Mesenchymal stem cell (in vitro differentiated cells and primary cell): ENCODE measurements at regions not wholly inside any gene's neighbourhood (a gene's known extent, or its start where the extent isn't known, plus 50 kb on each side); places are given as distances from the start of the nearest gene placed in this dataset.

Experiments
- DNase-seq: peaks from one replicate; pipeline ENCODE4 v3.0.0-alpha.2; 2013
- H2AFZ ChIP-seq: one replicate; pipeline ENCODE4 v1.6.1; 2013; ENCODE audit warnings: low read depth, mild to moderate bottlenecking, control low read depth, inconsistent platforms, low read length, moderate library complexity
- H2AK5ac ChIP-seq: 2 replicates; pipeline ENCODE4 v1.6.1; 2013; ENCODE audit warnings: low read length, moderate library complexity, mild to moderate bottlenecking, inconsistent platforms; ENCODE audit not compliant: severe bottlenecking
- H2BK120ac ChIP-seq: one replicate; pipeline ENCODE4 v1.6.1; 2013; ENCODE audit warnings: low read depth, mild to moderate bottlenecking, inconsistent platforms, low read length, moderate library complexity
- H2BK12ac ChIP-seq, 2 experiments: one replicate each; pipeline ENCODE4 v1.6.1; 2013; ENCODE audit warnings: inconsistent platforms in 2 of 2, low read length in 2 of 2, mild to moderate bottlenecking in 2 of 2, moderate library complexity in 2 of 2, control low read depth in 1 of 2
- H2BK15ac ChIP-seq: one replicate; pipeline ENCODE4 v1.6.1; 2013; ENCODE audit warnings: mild to moderate bottlenecking, low read depth, inconsistent platforms; ENCODE audit not compliant: poor library complexity, severe bottlenecking
- H2BK5ac ChIP-seq: 2 replicates; pipeline ENCODE4 v1.6.1; 2013; ENCODE audit warnings: low read depth, mild to moderate bottlenecking, low read length, control low read depth, inconsistent platforms; ENCODE audit not compliant: poor library complexity, severe bottlenecking
- H3K14ac ChIP-seq, 2 experiments: one replicate each; pipeline ENCODE4 v1.6.1; 2013; ENCODE audit warnings: inconsistent platforms in 2 of 2, low read length in 2 of 2, control low read depth in 1 of 2, mild to moderate bottlenecking in 1 of 2, moderate library complexity in 1 of 2
- H3K18ac ChIP-seq, 2 experiments: one replicate each; pipeline ENCODE4 v1.6.1; 2013; ENCODE audit warnings: inconsistent platforms in 2 of 2, low read length in 2 of 2, control low read depth in 1 of 2, low read depth in 1 of 2, mild to moderate bottlenecking in 1 of 2
- H3K23ac ChIP-seq, 2 experiments: one replicate each; pipeline ENCODE4 v1.6.1; 2013; ENCODE audit warnings: inconsistent platforms in 2 of 2, low read length in 2 of 2, mild to moderate bottlenecking in 2 of 2, moderate library complexity in 2 of 2, control low read depth in 1 of 2
- H3K27ac ChIP-seq: 2 replicates; pipeline ENCODE4 v1.5.1; 2013; ENCODE audit warnings: mild to moderate bottlenecking, moderate library complexity, low read length, control low read depth, inconsistent platforms; ENCODE audit not compliant: poor library complexity, severe bottlenecking
- H3K27me3 ChIP-seq, 2 experiments: 2 replicates each; pipeline versions ENCODE4 v1.6.1 to v1.7.0; 2013; ENCODE audit warnings: low read length in 2 of 2, mild to moderate bottlenecking in 2 of 2, moderate library complexity in 2 of 2, control low read depth in 1 of 2, inconsistent platforms in 1 of 2; ENCODE audit not compliant: control insufficient read depth in 1 of 2, insufficient read depth in 1 of 2
- H3K36me3 ChIP-seq, 2 experiments: 2 replicates each; pipeline versions ENCODE4 v1.6.1 to v1.7.0; 2013; ENCODE audit warnings: low read length in 2 of 2, control low read depth in 1 of 2, inconsistent platforms in 1 of 2, low read depth in 1 of 2, mild to moderate bottlenecking in 1 of 2; ENCODE audit not compliant: insufficient read depth in 2 of 2, control insufficient read depth in 1 of 2
- H3K4ac ChIP-seq, 2 experiments: one replicate each; pipeline ENCODE4 v1.6.1; 2013; ENCODE audit warnings: inconsistent platforms in 2 of 2, low read length in 2 of 2, mild to moderate bottlenecking in 2 of 2, moderate library complexity in 2 of 2, control low read depth in 1 of 2, low read depth in 1 of 2
- H3K4me1 ChIP-seq: 2 replicates; pipeline ENCODE4 v1.6.1; 2013; ENCODE audit warnings: low read depth, low read length, control low read depth; ENCODE audit not compliant: control insufficient read depth, insufficient read depth
- H3K4me2 ChIP-seq: 2 replicates; pipeline ENCODE4 v1.6.1; 2013; ENCODE audit warnings: low read length, mild to moderate bottlenecking, inconsistent platforms; ENCODE audit not compliant: poor library complexity, severe bottlenecking
- H3K4me3 ChIP-seq, 2 experiments: 2 replicates each; pipeline versions ENCODE4 v1.5.1 to v1.7.0; 2013; ENCODE audit warnings: low read length in 2 of 2, mild to moderate bottlenecking in 2 of 2, control low read depth in 1 of 2, low read depth in 1 of 2; ENCODE audit not compliant: insufficient read depth in 1 of 2
- H3K79me1 ChIP-seq: replicated peaks from 2 replicates; pipeline ENCODE4 v1.6.1; 2013; ENCODE audit warnings: mild to moderate bottlenecking, control low read depth, low read length, inconsistent platforms; ENCODE audit not compliant: poor library complexity, severe bottlenecking
- H3K9ac ChIP-seq: 2 replicates; pipeline ENCODE4 v1.7.0; 2013; ENCODE audit warnings: mild to moderate bottlenecking, low read length, moderate library complexity
- H3K9me3 ChIP-seq: 2 replicates; pipeline ENCODE4 v1.7.0; 2013; ENCODE audit warnings: mild to moderate bottlenecking, low read length; ENCODE audit not compliant: control insufficient read depth
- H4K8ac ChIP-seq: one replicate; pipeline ENCODE4 v1.6.1; 2013; ENCODE audit warnings: inconsistent platforms, mild to moderate bottlenecking, low read length, moderate library complexity
- H4K91ac ChIP-seq: one replicate; pipeline ENCODE4 v1.6.1; 2013; ENCODE audit warnings: mild to moderate bottlenecking, low read length, inconsistent platforms
- WGBS: methylation state at CpG from one replicate; pipeline ENCODE4 v1.1.7; 2013; ENCODE audit warnings: mixed read lengths; 5-methylcytosine and 5-hydroxymethylcytosine counted together

GRCh38 chr7:25711940-25712339, 440.1 kb upstream of the NFE2L3 start:
- no peak overlapping the region for H2BK5ac ChIP-seq
- no peak overlapping the region for H2BK15ac ChIP-seq
- H3K4me3 ChIP-seq = no peak overlapping the region
- H2AK5ac ChIP-seq = no peak overlapping the region
- WGBS = 100% methylated on average over 1 of the region's 1 CpG
- no peak overlapping the region for H4K91ac ChIP-seq
- H3K79me1 ChIP-seq = no peaks in the 10 kb centered on the region
- H2BK12ac ChIP-seq = no peak overlapping the region
- no peak overlapping the region for H3K23ac ChIP-seq
- no peak overlapping the region for H3K4ac ChIP-seq
- no peak overlapping the region for H4K8ac ChIP-seq
- H3K36me3 ChIP-seq = no peaks in the 10 kb centered on the region
- no peak overlapping the region for H2AFZ ChIP-seq
- no peak overlapping the region for H3K4me2 ChIP-seq
- H3K18ac ChIP-seq = no peak overlapping the region
- no peak overlapping the region for H3K14ac ChIP-seq
- H3K27ac ChIP-seq = no peak overlapping the region
- no peaks in the 10 kb centered on the region for H3K27me3 ChIP-seq
- H2BK120ac ChIP-seq = no peak overlapping the region
- peaks cover 8% of the 10 kb centered on the region for H3K4me1 ChIP-seq
- no peaks in the 10 kb centered on the region for H3K9me3 ChIP-seq
- no peak overlapping the region for H3K9ac ChIP-seq
- DNase-seq = no peak

- Histone ChIP-seq H2BK5ac (no peak overlapping the region), H3K9me3 (no peaks in the 10 kb centered on the region), H3K9ac (no peak overlapping the region), H3K4me3 (no peak overlapping the region), H3K18ac (no peak overlapping the region), H2AK5ac (no peak overlapping the region), H3K36me3 (no peaks in the 10 kb centered on the region), H3K4me2 (no peak overlapping the region), H3K79me1 (no peaks in the 10 kb centered on the region), H2BK12ac (no peak overlapping the region), H3K23ac (no peak overlapping the region), H2BK120ac (no peak overlapping the region), H2AFZ (no peak overlapping the region), H2BK15ac (no peak overlapping the region), H4K91ac (no peak overlapping the region), H3K27me3 (no peaks in the 10 kb centered on the region), H3K4ac (no peak overlapping the region), H4K8ac (no peak overlapping the region), H3K14ac (no peak overlapping the region), H3K27ac (no peak overlapping the region), H3K4me1 (peaks cover 8% of the 10 kb centered on the region)
- DNase-seq = no peak
- 91% methylated on average over 1 of the region's 1 CpG for WGBS
Observed at GRCh38 chr7:25712500-25712899, 439.5 kb upstream of the NFE2L3 start.

DNA sequence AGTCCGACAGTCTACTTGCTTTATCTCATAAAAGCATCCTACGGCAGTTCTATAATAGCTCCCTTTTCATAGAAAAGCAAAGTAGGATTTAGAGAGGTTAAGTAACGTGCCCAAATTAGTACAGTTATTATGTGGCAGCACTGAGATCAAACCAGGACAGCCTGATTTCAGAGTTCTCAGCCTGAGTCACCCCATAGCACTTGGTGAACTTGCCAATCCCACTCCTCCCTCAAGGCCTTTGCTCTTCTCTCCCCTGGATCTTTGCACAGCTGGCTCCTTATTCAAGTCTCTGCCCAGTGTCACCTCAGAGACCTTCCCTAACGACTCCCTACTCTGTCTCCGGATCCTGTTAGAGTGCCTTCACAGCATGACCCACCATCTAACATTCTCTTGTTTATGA, 438.0 kb upstream of the NFE2L3 start:
- no peak overlapping the region for H2BK120ac ChIP-seq
- H3K4me3 ChIP-seq = no peak overlapping the region
- H3K27me3 ChIP-seq = no peaks in the 10 kb centered on the region
- H3K9me3 ChIP-seq = no peaks in the 10 kb centered on the region
- no peak for DNase-seq
- no peak overlapping the region for H3K23ac ChIP-seq
- WGBS = 77% methylated on average over 4 of the region's 5 CpGs
- H3K4me1 ChIP-seq = peaks cover 4% of the 10 kb centered on the region
- no peak overlapping the region for H3K4ac ChIP-seq
- no peak overlapping the region for H2BK15ac ChIP-seq
- no peak overlapping the region for H4K8ac ChIP-seq
- no peak overlapping the region for H3K14ac ChIP-seq
- H3K36me3 ChIP-seq = no peaks in the 10 kb centered on the region
- H3K4me2 ChIP-seq = no peak overlapping the region
- no peaks in the 10 kb centered on the region for H3K79me1 ChIP-seq
- H2BK12ac ChIP-seq = no peak overlapping the region
- H3K9ac ChIP-seq = no peak overlapping the region
- H3K27ac ChIP-seq = no peak overlapping the region
- no peak overlapping the region for H2AK5ac ChIP-seq
- H2BK5ac ChIP-seq = no peak overlapping the region
- no peak overlapping the region for H2AFZ ChIP-seq
- no peak overlapping the region for H3K18ac ChIP-seq
- H4K91ac ChIP-seq = no peak overlapping the region

DNA sequence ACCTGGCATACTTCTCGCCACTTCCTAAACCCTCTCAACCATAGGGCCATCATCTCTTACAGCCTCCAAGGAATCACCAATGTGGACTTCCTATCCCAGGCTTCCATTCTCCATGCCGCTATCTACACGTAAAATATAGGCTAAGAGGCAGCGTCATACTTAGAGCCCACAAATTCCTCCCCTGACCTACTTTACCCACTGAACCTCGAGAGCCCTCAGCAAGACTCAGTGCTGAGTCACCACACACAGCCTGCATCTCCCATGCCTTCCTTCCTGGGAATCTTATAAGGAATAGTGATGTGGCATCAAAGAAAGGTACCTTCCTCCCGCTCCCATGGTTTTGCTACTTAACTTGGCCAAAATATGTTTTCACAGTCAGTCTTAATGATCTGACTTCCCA, 435.6 kb upstream of the NFE2L3 start:
- Histone ChIP-seq H3K9me3 (no peaks in the 10 kb centered on the region), H3K79me1 (no peaks in the 10 kb centered on the region), H3K4me2 (no peak overlapping the region), H2AK5ac (no peak overlapping the region), H3K4me3 (no peak overlapping the region), H3K23ac (no peak overlapping the region), H3K27ac (no peak overlapping the region), H3K18ac (no peak overlapping the region), H4K8ac (no peak overlapping the region), H2BK5ac (no peak overlapping the region), H3K36me3 (no peaks in the 10 kb centered on the region), H3K27me3 (no peaks in the 10 kb centered on the region), H4K91ac (no peak overlapping the region), H2AFZ (no peak overlapping the region), H3K14ac (no peak overlapping the region), H2BK15ac (no peak overlapping the region), H3K4ac (no peak overlapping the region), H2BK12ac (no peak overlapping the region), H2BK120ac (no peak overlapping the region), H3K9ac (no peak overlapping the region), H3K4me1 (peaks cover 3% of the 10 kb centered on the region)
- DNase-seq = peak; percentile 56
- WGBS = 31% methylated on average over 6 of the region's 6 CpGs
